Stimulated activated CD4-positive, alpha-beta T cell treated with anti-CD3 and anti-CD28 coated beads, Interleukin-4, amount 100 ng/mL, for 1 hour (primary cell): ENCODE measurements at regions not wholly inside any gene's neighbourhood (a gene's known extent, or its start where the extent isn't known, plus 50 kb on each side); places are given as distances from the start of the nearest gene placed in this dataset.

Experiments
- DNase-seq: peaks from one replicate; pipeline ENCODE4 v3.0.0-alpha.2; 2020

DNA sequence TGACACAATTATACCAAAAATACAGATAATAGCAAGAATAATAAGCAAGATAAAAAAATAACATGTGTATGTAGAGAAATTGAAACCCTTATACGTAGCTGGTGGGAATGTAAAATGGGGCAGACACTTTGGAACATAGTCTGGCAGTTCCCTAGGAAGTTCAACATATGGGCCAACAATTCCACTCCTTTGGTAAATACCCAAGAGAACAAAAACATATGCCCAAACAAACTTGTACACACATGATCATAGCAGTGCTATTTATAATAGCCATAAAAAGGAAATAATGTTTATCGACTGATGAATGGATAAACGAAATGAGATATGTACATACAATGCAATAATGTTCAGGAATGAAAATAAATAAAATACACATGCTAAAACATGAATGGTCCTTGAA, 462.4 kb upstream of the SORCS1 start:
- no peak for DNase-seq

DNA sequence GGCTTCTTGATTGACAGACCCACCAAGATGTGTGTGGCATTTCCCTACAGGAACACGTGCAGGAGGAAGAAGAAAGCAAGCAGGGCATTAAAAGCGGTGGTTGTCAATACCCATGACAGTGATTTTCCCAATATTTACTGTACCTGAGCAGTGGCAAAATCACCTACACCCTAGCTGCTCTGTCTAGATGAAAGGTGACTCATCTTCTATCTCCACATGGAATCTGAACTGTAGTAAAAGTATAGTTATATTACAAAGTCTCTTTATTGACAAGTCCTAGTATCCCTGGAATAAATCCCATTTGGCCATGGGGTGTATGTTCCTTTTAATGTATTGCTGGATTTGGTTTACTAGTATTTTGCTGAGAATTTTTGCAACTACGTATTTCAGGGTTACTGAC, 458.8 kb upstream of the SORCS1 start:
- no peak for DNase-seq

DNA sequence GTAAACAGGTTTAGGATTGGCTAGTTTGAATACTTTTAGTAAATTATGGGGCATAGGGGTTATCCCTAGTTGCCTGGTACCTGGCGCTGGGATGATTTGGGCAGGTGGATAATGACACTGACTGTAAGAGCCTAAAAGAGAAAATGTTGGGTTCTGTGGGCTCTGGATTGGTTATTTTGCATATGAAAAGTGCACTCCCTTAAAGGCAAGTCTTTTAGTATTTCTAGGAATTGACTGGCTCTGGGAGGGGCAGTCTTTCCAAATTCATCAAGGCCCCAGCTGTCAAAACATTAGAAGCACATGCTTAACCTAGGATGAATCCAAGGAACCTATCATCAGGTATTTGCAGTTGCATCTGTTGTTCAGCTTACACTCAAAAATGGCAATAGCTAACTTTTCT, 454.6 kb upstream of the SORCS1 start:
- no peak for DNase-seq

DNA sequence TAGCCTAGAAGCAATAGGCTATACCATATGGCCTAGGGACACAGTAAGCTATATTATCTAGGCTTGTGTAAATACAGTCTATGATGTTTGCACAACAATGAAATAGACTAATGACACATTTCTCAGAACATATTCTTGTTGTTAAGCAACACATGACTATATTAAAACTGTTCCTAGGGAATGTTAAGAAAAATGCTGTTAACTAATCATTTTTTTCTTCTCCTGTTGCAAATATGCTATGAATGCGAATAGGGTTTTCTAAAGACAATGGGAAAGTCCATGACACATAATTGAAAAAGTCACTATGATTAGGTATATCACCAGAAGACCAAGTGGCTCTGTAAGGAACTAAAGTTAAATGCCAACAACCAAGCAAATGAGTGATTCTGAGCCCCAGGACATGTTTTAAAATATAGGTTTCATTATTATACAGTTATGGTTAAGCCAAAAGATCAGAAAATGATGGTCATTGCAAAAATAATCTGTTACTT, 454.0 kb upstream of the SORCS1 start:
- no peak for DNase-seq

DNA sequence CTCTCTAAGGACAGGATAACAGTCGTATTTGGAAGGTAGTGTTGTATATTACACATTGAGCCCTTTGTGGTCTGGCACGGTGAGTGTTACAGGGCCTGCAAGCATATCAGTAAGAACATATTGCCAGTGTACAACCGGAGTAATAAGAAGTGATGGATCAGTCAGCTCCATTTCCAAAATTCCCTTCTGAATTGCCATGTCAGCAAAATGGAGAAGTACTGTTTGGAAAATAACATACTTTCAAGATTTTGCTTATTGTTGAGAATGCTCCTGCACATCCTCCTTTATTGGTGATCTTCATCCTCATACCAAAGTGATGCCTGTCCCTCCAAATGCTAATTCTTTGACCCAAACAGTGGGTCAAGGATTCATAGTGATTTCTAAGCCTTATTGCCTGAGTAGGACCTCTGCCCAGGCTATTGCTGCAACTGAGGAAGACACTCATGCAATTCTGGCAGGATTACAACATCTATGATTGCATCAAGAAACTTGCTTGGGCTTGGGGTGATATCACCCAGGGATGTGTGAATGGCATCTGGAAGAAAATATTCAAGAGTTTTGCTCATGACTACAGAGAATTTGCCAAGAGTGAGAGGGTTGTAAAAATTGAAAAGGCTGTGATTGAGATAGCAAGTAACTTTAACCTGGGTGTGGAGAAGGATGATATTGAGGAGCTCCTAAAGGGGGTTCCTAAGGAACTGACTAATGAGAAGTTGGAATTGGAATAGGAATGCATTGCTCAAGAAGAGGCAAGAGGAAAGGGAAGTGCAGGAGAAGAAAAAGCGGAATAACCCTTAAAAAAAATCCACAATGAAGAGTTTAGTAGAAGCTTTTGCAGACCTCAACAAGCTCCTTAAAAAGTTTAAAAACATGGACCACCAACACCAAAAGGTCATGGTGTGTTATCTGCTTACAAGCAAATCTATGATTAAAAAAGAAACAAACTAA, 452.2 kb upstream of the SORCS1 start:
- DNase-seq = no peak

DNA sequence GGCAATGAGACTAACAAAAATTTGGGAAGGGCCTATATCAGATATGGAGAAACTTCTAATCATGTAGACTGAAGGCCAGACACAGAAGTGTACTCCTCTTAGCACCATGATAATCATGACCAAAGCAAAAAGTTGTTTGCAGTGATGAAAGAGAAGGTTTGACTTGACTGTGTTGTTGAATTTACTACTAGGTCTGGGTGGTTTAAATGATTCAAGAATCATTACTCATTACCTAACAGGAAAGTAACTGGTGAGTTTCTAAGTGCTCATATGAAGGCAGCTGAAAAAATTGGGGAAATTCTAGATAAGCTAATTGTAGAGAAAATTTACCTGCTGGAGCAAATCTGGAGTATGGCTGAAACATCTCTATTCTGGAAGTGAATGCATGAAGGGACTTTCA, 451.5 kb upstream of the SORCS1 start:
- no peak for DNase-seq

DNA sequence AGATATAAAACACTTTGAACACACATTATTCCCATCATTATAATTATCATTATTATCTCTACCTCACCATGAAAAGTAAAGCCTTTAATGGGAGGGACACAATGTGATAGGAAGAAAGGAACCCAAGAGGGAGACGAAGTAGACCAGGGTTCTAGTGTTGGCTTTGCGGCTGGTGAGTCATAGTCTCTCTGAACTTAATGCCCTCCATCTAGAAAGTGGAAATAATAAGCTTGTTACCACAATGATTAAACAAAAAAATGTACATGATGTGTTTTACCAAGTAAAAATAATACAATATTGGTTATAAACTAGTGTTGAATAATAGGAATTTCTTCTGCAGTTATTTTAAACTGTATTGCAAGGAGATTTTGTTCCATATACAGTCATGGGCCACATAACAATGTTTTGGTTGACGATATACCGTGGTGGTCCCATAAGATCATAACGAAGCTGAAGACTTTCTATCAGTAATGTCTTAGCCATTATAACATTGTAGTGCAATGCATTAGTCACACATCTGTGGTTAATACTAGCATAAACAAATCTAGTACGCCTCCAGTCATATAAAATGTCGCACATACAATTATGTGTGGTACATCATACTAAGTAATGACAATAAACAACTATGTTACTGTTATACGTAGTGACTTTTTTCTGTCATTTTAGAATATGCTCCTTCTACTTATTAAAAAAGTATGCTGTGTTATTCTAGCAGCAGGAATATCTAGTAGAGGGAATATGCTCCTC, 450.6 kb upstream of the SORCS1 start:
- no peak for DNase-seq

DNA sequence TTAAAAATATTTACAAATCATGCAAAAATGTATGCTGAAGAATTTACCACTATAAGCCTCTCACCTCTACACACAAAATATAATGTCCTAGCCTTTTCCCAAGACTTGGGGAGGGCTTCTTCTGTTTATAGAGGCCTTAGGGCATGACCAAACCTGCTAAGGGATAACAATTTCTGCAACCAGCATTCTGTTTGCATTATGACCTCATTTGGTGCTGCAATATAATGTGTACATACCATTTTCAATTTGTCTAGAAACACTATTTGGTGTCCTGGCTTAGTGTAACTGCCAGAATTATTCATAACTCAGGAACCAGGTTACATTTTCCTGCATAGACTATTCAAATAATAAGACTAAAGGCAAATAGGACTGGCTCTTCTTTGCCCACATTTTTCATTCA, 446.6 kb upstream of the SORCS1 start:
- no peak for DNase-seq

DNA sequence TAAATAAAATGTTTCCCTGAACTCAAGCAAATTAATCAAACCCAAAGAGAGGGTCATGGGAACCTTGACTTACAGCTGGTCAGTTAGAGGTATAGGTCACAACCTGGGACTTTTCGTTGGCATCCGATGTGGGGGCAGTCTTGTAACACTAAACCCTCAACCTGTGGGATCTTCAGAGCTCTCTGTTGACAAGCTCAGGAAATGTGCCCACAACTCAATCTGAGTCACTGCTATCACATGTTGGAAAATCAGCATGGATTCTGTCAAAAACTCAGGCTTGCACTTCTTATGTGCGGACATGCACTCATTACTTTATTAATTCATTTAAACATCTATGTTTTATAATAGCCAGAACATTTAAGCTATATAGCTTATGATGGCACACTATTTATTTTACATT, 424.6 kb upstream of the SORCS1 start:
- no peak for DNase-seq

DNA sequence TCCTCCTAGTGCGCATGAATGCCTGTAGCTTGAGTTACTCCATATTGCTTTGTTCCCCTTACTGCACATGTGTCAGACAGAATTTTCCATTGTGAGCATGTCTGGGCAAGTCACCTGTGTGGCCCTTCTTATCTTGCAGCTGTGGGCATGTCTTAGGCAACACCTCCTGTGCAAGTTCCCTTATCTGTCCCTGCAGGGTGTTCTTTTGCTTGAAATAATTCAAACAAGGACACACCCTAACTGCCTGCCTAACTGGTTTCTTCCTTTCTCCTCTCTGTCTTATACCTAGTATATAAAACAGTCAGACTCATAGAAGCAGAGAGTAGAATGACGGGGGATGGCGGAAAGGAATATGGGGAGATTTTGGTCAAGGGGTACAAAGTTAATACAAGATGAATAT, 421.1 kb upstream of the SORCS1 start:
- no peak for DNase-seq

DNA sequence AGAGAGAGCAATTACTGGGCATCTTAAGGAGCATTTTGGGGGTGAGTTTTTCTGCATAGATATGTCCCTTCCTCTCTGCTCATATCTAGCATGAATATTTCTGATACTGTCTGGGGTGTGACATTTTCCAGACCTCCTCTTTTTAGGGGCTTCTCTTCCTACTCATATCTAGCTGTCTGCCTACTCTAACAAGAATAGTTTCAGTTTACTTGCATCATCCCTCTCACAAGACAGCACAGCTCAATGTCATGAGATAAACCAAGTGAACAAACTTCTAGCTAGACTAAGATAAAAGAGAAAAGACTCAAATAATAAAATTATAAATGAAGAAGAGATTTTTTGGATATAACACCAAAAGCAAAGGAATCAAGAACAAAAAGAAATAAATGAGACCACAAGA, 419.5 kb upstream of the SORCS1 start:
- no peak for DNase-seq

DNA sequence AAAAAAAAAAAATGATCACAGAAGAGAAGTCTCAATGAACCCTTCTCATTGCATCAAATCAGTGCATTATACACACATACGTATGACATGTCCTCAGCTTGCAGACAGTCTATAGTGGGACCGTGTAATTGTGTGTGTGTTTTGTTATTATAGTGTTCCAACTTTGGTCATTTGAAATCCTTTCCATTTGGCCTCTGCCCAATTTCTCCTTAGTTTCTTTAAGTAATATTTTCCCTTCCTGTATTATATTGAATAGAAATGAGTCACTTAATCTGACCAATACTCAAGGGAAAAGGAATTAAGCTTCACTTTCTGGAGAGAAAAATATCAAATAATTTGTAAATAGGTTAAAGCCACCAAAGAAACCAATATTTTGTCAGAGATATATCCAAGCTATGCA, 415.5 kb upstream of the SORCS1 start:
- no peak for DNase-seq

DNA sequence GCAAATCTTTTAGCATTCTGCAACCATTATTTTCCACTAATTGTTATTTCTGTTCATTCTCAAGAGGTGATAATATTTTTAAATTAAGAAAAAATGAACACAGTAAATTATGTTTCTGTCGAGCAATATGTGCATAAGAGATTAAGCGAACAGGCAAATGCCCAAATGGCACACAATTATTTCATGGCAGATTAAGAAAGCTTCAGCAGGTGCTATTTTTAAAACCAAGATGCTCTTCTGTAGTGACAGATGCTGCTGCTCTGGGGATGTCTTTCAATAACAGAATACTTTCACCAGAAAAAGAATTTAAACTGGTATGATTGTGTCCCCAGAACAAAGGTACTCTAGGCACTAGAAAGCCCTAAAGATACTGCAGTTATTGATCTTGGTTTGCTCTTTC, 412.7 kb upstream of the SORCS1 start:
- DNase-seq = no peak

DNA sequence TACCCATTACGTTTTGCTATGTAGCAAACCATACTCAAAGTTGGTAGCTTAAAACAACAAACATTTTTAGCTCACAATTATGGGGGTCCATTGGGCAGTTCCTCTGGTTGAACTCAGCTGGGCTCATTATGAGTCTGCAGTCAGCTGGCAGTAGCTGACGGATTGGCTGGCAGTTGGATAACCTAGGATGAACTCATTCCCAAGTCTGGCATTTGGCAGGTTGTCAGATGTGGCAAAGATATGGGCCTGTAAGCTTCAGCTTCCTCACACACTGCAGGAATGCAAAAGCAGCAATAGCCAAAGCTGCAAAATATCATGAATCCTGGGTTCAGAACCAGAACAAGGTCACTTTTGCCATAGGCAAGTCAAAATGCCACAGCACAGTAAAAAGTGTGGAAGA, 412.2 kb upstream of the SORCS1 start:
- DNase-seq = no peak

DNA sequence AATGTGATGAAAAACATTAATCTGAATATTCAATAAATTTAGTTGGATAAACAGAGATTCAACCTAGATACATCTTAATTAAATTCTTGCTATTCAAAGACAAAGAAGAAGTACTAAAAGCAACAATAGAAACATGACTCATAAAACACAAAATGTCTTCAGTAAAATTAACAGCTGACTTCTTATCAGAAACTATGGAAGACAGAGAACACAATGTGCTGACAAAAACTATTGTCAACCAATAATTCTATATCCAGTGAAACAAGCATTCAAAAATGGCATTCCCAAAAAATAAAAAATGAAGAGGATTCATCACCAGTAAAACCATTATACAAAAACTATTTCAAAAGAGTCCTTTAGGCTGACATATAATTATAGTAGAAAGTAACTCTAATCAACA, 400.5 kb upstream of the SORCS1 start:
- DNase-seq = no peak

DNA sequence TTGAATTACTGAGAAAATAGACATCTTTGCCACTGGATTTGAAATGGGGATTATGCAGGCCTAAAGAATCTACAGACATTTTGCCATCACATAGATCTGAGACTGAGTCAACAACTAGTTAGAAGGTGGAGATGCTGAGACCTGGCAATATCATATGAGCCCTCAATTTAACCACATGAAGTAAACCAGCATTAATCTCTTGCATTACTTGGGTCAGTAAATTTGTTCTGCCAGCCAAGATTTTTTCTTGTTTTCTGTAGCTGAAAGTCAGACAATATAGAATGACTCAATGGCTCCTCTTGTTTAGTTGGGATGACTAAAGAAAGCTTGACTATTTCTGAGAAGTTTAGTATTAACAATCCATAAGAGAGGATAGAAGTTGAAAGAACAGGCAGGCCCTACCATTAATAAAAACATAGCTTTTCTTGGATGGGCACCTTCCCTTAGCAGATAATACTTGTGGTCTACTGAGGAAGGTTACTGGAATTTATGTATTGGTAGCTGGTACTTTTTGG, 396.7 kb upstream of the SORCS1 start:
- no peak for DNase-seq

DNA sequence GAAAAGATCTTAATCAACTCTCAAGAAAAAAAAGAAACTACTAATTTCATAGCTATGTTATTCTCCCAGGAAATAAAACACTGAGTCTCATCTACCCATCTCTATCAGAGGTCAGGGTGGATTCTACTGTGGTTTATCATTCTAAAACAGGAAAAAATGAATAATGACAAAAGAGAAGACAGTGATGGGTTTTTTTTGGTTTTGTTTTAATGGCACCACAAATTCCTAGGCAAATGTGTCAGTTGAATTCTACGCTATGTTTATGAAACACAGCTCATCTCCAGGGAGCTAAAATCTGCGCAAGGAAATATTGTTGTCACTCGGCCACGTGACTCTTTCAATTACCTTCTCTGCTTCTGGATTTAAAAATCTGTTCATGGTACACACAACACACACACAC, 393.4 kb upstream of the SORCS1 start:
- DNase-seq = no peak

DNA sequence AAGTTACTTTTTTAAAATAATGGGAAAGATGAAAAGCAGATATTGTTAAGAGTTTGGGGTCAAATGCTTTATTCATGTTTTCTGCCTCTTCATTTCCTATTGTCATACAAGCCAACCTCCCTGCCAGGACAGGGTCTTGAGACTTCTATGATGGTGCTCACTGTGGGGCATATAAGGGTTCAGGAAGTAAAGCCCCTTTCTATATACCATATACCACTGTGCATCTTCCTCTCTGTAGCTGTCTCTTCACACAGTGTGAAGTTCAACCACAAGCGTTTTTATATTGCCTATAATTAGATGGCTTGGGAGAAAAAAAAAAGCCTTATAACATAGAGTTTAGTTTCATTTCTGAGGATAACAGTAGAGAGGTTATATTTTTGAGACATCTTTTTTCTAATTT, 389.8 kb upstream of the SORCS1 start:
- no peak for DNase-seq

DNA sequence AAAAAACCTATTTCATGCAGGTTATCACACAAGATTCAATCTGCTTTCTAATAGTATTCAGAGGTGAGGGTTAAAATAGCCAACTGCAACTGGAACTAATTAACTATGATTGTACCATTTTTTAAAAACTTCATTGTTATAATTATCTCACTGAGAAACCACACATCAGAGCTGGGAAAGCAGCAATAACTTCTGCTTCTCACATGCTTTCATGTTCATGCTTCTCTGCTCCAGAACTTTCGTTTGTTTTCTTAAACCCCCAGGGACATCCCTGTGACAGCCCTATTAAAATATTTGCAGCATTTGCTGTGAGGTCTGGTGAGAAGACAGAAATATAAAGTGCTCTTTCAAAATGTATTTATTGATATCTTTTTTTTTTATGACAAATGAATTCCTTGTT, 389.0 kb upstream of the SORCS1 start:
- no peak for DNase-seq

DNA sequence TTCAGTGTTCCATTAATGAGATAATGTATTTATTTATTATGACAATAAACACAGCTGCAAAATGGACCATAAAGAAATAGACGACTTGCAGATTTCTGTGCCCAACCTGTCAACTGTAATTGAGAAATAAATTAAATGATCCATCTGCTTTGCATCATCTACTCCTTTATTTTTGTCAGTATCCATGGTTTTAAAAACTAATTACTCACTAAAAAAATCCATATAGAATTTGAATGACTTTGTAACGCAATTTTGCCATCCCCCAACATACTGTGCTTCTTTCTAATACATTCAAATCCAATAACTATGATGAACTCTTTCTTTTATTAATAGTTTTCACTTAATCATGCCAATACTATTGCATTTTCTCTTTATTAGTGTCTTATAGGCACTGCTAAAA, 388.5 kb upstream of the SORCS1 start:
- DNase-seq = no peak

DNA sequence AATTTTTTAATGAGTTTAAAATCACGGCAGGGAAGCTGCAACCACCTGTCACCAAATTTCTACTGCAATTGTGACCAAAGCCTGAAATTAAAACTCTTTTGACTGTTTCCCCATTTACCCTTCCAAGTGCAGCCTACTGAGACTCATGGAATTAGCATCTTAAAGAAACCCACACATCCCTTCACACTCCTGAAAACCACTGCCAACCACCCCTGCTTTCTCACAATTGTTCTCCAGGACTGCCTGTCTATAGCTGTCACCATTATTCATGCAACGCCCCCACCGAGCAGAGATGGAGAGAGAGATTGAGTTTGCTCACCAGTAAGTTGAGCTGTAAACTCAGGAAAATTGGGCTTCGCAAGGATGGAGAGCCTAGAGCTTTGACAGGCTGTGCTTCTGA, 383.8 kb upstream of the SORCS1 start:
- no peak for DNase-seq

DNA sequence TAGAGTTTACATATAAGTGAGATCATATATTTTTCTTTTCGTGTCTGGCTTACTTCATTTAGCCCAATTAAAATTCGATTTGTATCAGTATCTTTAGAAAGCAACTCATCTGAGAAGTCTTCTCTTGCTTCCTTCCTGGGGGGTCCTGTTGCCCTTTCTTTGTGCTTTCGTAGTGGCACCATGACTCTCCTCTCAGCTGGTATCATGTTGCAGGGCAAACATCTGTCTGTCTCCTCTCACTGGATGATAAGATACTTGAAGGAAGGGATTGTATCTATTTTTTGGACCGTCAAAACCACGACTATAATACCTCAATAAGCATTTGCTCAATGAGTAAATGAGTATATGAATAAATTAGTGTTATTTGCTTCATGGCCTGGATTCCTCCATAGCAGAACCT, 382.5 kb upstream of the SORCS1 start:
- no peak for DNase-seq

DNA sequence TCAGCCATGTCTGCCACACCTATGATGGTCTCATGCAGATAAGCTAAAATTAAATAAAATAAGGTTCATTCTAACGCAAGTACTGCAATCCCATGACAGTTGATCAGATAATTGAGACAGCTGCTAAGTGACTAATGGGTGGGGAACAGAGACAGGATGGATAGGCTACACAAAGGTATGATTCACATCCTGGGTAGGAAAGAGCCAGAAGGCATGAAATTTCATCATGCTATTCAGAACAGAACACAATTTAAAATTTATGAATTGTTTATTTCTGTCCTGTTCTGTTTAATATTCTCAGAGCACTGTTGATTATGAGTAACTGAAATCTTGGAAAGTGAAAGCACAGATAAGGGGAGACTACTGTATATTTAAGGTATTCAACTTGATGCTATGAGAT, 381.8 kb upstream of the SORCS1 start:
- no peak for DNase-seq

DNA sequence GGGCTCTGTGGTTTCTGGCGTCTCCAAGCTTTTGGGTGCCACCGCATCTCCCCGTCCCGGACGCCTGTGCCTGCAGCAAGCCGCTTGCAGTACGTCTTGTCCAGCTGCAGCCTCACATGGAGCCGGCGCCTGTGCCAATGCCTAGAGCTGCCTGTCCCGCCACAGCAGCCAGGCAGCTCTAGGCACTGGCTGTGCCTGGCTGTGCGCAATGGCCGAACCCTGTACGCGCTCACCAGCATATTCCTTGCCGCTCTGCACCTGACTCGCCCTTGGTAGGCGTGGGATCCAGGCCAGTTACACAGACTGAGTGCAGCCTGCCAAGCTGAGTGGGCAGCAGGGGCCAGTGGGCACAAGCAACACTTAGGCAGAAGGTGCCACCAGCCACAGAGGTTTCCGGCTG, 381.2 kb upstream of the SORCS1 start:
- no peak for DNase-seq
